Suprapubic skin (tissue), 4 donors: ENCODE measurements at regions not wholly inside any gene's neighbourhood (a gene's known extent, or its start where the extent isn't known, plus 50 kb on each side); places are given as distances from the start of the nearest gene placed in this dataset.

Experiments
- DNase-seq, 2 donors: peaks; one replicate each; pipeline ENCODE4 v3.0.0-alpha.2; 2019; ENCODE audit warnings: low spot score in 2 of 2
- H3K27ac ChIP-seq: fragments of 200-600 bp; sonication (generic); one replicate; pipeline ENCODE4 v1.5.1; 2019
- H3K27me3 ChIP-seq: fragments of 200-600 bp; sonication (generic); one replicate; pipeline ENCODE4 v1.5.1; 2019
- H3K36me3 ChIP-seq: fragments of 200-600 bp; sonication (generic); one replicate; pipeline ENCODE4 v1.5.1; 2019
- H3K4me1 ChIP-seq: fragments of 200-600 bp; sonication (generic); one replicate; pipeline ENCODE4 v1.5.1; 2019
- H3K4me3 ChIP-seq: fragments of 200-600 bp; sonication (generic); one replicate; pipeline ENCODE4 v1.5.1; 2019; ENCODE audit warnings: mild to moderate bottlenecking
- H3K9me3 ChIP-seq: fragments of 200-600 bp; sonication (generic); one replicate; pipeline ENCODE4 v1.5.1; 2019
- CTCF ChIP-seq, 2 donors: fragments of 200-600 bp in 1 of 2; fragments of 450-650 bp in 1 of 2; sonication (generic) in 1 of 2; IDR thresholded peaks; one replicate each; pipeline ENCODE4 v1.5.1; 2016 to 2019; ENCODE audit warnings: antibody characterized with exemption in 2 of 2, mild to moderate bottlenecking in 1 of 2, moderate library complexity in 1 of 2
- EP300 ChIP-seq: sonication (generic); formaldehyde crosslinking; IDR thresholded peaks from one replicate; pipeline ENCODE4 v1.6.1; 2017; ENCODE audit warnings: antibody characterized with exemption
- POLR2A ChIP-seq, 2 donors: fragments of 450-650 bp; IDR thresholded peaks; one replicate each; pipeline ENCODE4 v1.6.1; 2017; ENCODE audit warnings: antibody characterized with exemption in 2 of 2, mild to moderate bottlenecking in 2 of 2, moderate library complexity in 2 of 2
- POLR2AphosphoS5 ChIP-seq, 3 donors: sonication (generic); formaldehyde crosslinking; IDR thresholded peaks; one replicate each; pipeline ENCODE4 v1.6.1; 2017; ENCODE audit warnings: antibody characterized with exemption in 3 of 3
- WGBS: methylation state at CpG from one replicate; pipeline ENCODE4 v1.1.5; 2018; 5-methylcytosine and 5-hydroxymethylcytosine counted together

GRCh38 chr5:42878041-42878440 lies 66.3 kb upstream of the SELENOP start:
- Histone ChIP-seq H3K4me3 (no peak overlapping the region), H3K27ac (no peak overlapping the region), H3K27me3 (no peaks in the 10 kb centered on the region), H3K36me3 (no peaks in the 10 kb centered on the region), H3K4me1 (no peaks in the 10 kb centered on the region), H3K9me3 (no peaks in the 10 kb centered on the region)
- no peak for DNase-seq
- TF ChIP-seq POLR2A (IDR thresholded peaks at IDR 0.05) (no peak), CTCF (IDR thresholded peaks at IDR 0.05) (no peak), EP300 (no peak), POLR2AphosphoS5 (IDR thresholded peaks at IDR 0.05) (no peak)

GRCh38 chr5:42877431-42877830 lies 65.7 kb upstream of the SELENOP start:
- TF ChIP-seq EP300 (no peak), POLR2A (IDR thresholded peaks at IDR 0.05) (no peak), POLR2AphosphoS5 (IDR thresholded peaks at IDR 0.05) (no peak), CTCF (IDR thresholded peaks at IDR 0.05) (no peak)
- Histone ChIP-seq H3K4me3 (no peak overlapping the region), H3K27ac (no peak overlapping the region), H3K36me3 (no peaks in the 10 kb centered on the region), H3K27me3 (no peaks in the 10 kb centered on the region), H3K4me1 (no peaks in the 10 kb centered on the region), H3K9me3 (no peaks in the 10 kb centered on the region)
- 80% methylated on average over 2 of the region's 2 CpGs for WGBS
- no peak for DNase-seq

GRCh38 chr5:42876375-42876844 lies 64.7 kb upstream of the SELENOP start:
- no peak for DNase-seq

GRCh38 chr5:42875785-42876374 lies 64.2 kb upstream of the SELENOP start:
- 56% methylated on average over 1 of the region's 1 CpG for WGBS

More at GRCh38 chr5:42876375-42876844, 64.7 kb upstream of the SELENOP start:
- H3K4me3 ChIP-seq, result no peak overlapping the region
- 42% methylated on average over 4 of the region's 4 CpGs for WGBS
- no peaks in the 10 kb centered on the region for H3K4me1 ChIP-seq
- no peak overlapping the region for H3K27ac ChIP-seq
- H3K27me3 ChIP-seq, result no peaks in the 10 kb centered on the region
- TF ChIP-seq CTCF (IDR thresholded peaks at IDR 0.05) (no peak), POLR2AphosphoS5 (IDR thresholded peaks at IDR 0.05) (no peak), EP300 (no peak), POLR2A (IDR thresholded peaks at IDR 0.05) (no peak)
- H3K9me3 ChIP-seq, result no peaks in the 10 kb centered on the region
- H3K36me3 ChIP-seq, result no peaks in the 10 kb centered on the region

GRCh38 chr5:42875211-42875610 lies 63.5 kb upstream of the SELENOP start:
- no peaks in the 10 kb centered on the region for H3K9me3 ChIP-seq
- H3K27me3 ChIP-seq, result no peaks in the 10 kb centered on the region
- no peaks in the 10 kb centered on the region for H3K36me3 ChIP-seq
- TF ChIP-seq POLR2A (IDR thresholded peaks at IDR 0.05) (no peak), CTCF (IDR thresholded peaks at IDR 0.05) (no peak), POLR2AphosphoS5 (IDR thresholded peaks at IDR 0.05) (no peak), EP300 (no peak)
- no peak overlapping the region for H3K4me3 ChIP-seq
- no peak overlapping the region for H3K27ac ChIP-seq
- DNase-seq, result no peak
- peaks cover 4% of the 10 kb centered on the region for H3K4me1 ChIP-seq

More at GRCh38 chr5:42875785-42876374, 64.2 kb upstream of the SELENOP start:
- H3K36me3 ChIP-seq, result no peaks in the 10 kb centered on the region
- no peak overlapping the region for H3K27ac ChIP-seq
- H3K4me3 ChIP-seq, result no peak overlapping the region
- no peak for TF ChIP-seq CTCF (IDR thresholded peaks at IDR 0.05)
- TF ChIP-seq POLR2AphosphoS5 (IDR thresholded peaks at IDR 0.05), result no peak
- TF ChIP-seq POLR2A (IDR thresholded peaks at IDR 0.05), result no peak
- H3K27me3 ChIP-seq, result no peaks in the 10 kb centered on the region
- H3K9me3 ChIP-seq, result no peaks in the 10 kb centered on the region
- peaks cover 1% of the 10 kb centered on the region for H3K4me1 ChIP-seq
- DNase-seq, result no peak
